ENCODE measurements at regions not wholly inside any gene's neighbourhood (a gene's known extent, or its start where the extent isn't known, plus 50 kb on each side); places are given as distances from the start of the nearest gene placed in this dataset.

- DNase-seq, result no peak
Measured at GRCh38 chr14:95034788-95035187, 122.5 kb downstream of the DICER1 start.

- DNase-seq, result no peak
Measured at GRCh38 chr14:95033682-95034632, 123.4 kb downstream of the DICER1 start.

GRCh38 chr14:95033031-95033430 is 124.3 kb downstream of the DICER1 start:
- no peak for DNase-seq

- no peak for DNase-seq
Measured at GRCh38 chr14:95026851-95027463, 130.4 kb downstream of the DICER1 start.

GRCh38 chr14:95025941-95026340 is 131.4 kb downstream of the DICER1 start:
- no peak for DNase-seq

- no peak for DNase-seq
Measured at GRCh38 chr14:95025218-95025617, 132.1 kb downstream of the DICER1 start.

- no peak for DNase-seq
Measured at GRCh38 chr14:95024380-95024779, 132.9 kb downstream of the DICER1 start.

- no peak for DNase-seq
Measured at GRCh38 chr14:95023886-95024285, 133.4 kb downstream of the DICER1 start.

- DNase-seq, result no peak
Measured at GRCh38 chr14:95023115-95023514, 134.2 kb downstream of the DICER1 start.

- DNase-seq, result no peak
Measured at GRCh38 chr14:95021588-95021987, 135.7 kb downstream of the DICER1 start.

- DNase-seq, result no peak
Measured at GRCh38 chr14:95018821-95019220, 138.5 kb downstream of the DICER1 start.

GRCh38 chr14:95015046-95015445 is 142.3 kb downstream of the DICER1 start:
- no peak for DNase-seq

GRCh38 chr14:95014036-95014435 is 143.3 kb downstream of the DICER1 start:
- no peak for DNase-seq

- DNase-seq, result no peak
Measured at GRCh38 chr14:95011445-95012006, 145.8 kb downstream of the DICER1 start.

- no peak for DNase-seq
Measured at GRCh38 chr14:95008445-95009217, 148.7 kb downstream of the DICER1 start.

GRCh38 chr14:95007921-95008320 is 149.4 kb downstream of the DICER1 start:
- DNase-seq, result no peak

- DNase-seq, result no peak
Measured at GRCh38 chr14:95006479-95006878, 150.8 kb downstream of the DICER1 start.

GRCh38 chr14:95006051-95006450 is 151.3 kb downstream of the DICER1 start:
- DNase-seq, result no peak

- DNase-seq, result no peak
Measured at GRCh38 chr14:95003099-95003960, 154.0 kb downstream of the DICER1 start.

- no peak for DNase-seq
Measured at GRCh38 chr14:94998685-94999084, 158.6 kb downstream of the DICER1 start.

GRCh38 chr14:94998110-94998509 is 159.2 kb downstream of the DICER1 start:
- no peak for DNase-seq

GRCh38 chr14:94995551-94995950 is 161.8 kb downstream of the DICER1 start:
- no peak for DNase-seq

All from DMS53 (cell line).